ENCODE measurements at regions not wholly inside any gene's neighbourhood (a gene's known extent, or its start where the extent isn't known, plus 50 kb on each side); places are given as distances from the start of the nearest gene placed in this dataset.

DNA sequence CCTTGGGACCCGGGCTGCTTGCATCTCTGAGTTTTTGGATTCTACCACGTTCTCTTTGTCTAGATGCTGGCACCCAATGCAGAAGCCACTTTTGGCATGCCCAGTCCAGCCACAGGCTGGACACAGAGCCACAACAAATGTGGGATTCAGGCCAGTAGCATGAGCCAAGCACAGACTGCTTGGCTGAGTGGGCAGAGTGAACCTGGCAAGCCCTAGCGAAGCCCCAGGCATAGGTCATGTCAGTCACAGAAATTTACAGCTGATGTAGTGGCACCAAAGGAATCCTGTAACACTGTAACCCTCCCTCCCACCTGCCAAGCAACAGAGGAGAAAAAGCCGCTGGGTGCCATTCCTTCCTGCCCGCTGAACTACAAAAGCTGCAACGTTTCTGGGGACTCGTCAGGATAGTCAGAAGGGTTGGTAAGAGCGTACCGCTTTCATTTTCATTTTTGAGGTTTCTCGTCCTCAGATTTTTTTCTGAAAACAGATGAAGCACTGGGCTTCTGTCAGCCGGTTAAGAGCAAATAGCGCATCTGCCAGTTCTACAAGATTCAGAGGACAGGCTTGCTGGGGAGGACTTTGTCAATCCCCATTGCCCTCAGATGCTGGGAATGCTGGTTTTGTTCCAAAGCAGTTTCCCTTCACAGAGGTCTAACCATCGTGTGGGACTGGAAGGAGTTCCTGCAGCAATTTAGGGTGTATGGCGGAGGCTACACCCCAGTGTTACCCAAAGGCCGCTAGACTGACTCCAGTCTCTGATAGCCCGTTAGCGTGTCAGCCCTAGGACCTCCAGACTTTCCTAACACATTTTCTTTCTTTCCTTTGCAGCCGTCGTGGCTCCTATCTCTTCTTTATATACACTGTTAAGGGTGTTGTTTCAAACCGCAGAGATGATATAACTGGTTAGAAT, 399.0 kb downstream of the HTR1A start:
- Mint-ChIP-seq H3K4me3 (no peak overlapping the region), H3K9me3 (peaks cover 2 to 16% (median 6%) of the 10 kb centered on the region in 3 donors), H3K36me3 (no peaks in the 10 kb centered on the region), H3K4me1 (no peaks in the 10 kb centered on the region), H3K27ac (no peak overlapping the region), H3K27me3 (no peaks in the 10 kb centered on the region)

DNA sequence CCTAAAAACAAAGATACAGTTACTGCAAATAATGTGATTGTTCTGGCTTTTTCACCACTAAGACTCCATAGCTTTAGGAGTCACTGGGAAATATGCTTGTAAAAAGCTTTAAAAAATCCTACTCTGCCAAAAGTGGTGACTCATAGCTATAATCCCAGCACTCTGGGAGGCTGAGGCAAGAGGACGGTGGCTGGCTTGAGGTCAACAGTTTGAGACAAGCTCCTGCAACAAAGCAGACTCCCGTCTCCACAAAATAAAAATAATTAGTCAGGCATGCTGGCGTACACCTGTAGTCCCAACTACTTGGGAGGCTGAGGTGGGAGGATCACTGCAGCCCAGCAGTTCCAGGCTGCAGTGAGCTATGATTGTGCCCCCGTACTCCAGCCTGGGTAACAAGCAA, 406.4 kb downstream of the HTR1A start:
- H3K27ac Mint-ChIP-seq = no peak overlapping the region
- peaks cover 2 to 7% (median 6%) of the 10 kb centered on the region in 3 donors for H3K9me3 Mint-ChIP-seq
- H3K36me3 Mint-ChIP-seq = no peaks in the 10 kb centered on the region
- no peaks in the 10 kb centered on the region for H3K27me3 Mint-ChIP-seq
- H3K4me1 Mint-ChIP-seq = no peaks in the 10 kb centered on the region
- no peak overlapping the region for H3K4me3 Mint-ChIP-seq

DNA sequence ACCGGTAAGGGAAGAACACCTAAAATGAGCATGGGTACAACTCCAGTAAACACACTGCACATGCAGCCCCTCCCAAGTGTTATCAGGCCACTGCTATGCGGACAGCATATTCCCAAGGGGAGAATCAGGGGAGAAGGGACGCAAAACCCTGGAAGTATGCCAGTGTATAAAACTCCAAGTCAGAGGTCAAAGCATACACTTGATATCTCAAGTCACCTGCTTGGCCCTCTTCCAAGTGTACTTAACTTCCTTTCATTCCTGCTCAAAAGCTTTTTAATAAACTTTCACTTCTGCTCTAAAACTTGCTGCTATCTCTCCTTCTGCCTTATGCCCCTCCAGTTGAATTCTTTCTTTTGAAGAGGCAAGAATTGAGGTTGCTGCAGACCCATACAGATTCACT, 408.1 kb downstream of the HTR1A start:
- H3K27ac Mint-ChIP-seq = no peak overlapping the region
- no peaks in the 10 kb centered on the region for H3K27me3 Mint-ChIP-seq
- H3K9me3 Mint-ChIP-seq = peaks cover 0 to 2% (median 0%) of the 10 kb centered on the region in 3 donors
- H3K4me1 Mint-ChIP-seq = no peaks in the 10 kb centered on the region
- H3K4me3 Mint-ChIP-seq = no peak overlapping the region
- H3K36me3 Mint-ChIP-seq = no peaks in the 10 kb centered on the region

DNA sequence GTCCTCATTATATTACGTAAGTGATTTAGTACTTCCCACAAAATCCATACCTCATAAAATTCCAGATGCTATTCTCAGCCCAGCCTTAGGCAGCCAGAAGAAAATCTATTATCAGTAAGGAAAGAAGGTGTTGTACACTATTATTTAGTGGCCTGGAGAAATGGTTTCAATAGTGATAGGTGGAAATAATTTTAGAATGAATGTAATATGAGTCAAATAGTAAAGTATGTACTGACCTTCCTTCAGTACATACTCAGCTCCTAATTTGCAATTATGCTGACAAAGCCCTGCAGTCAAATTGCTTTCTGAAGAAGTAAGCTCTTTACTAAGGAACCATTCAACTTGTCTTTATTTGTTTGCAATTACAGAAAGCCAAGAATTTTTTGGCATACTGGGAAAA, 409.2 kb downstream of the HTR1A start:
- no peaks in the 10 kb centered on the region for H3K27me3 Mint-ChIP-seq
- peaks cover 0 to 2% (median 0%) of the 10 kb centered on the region in 3 donors for H3K9me3 Mint-ChIP-seq
- no peaks in the 10 kb centered on the region for H3K36me3 Mint-ChIP-seq

DNA sequence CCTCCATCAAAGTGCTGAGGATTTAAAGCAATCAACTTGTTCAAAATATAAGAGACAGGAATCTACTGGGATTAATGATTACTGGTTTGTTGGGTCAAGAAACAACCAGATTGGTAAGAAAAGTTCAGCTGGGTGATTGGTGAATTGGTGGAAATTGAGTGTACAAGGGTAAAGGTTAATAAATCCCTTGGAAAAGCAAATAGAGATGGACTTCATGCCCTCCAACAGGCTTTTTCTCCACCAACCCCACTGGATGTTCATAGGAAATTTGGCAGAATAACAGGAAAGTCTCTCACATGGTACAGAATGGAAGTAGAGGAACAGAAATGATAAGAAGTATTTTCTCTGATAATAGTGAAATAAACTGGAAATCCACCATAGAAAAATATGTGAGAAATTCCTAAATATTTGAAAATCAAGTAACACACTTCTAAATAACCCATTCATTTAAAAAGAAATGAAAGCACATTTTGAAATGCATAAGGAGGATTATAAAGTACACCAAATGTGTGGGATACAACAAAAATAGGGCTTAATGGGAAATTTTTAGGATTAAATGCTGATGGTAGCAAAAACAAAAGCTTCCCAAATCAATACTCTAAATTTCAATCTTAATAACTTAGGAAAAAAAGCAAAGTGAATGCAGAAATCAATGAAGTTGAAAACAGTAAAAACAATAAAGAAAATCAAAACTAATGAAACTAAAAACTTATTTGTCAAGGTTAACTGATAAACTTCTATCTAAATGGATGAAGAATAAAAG, 426.2 kb downstream of the HTR1A start:
- no peak overlapping the region for H3K4me3 Mint-ChIP-seq
- H3K27me3 Mint-ChIP-seq = no peaks in the 10 kb centered on the region
- no peak overlapping the region for H3K27ac Mint-ChIP-seq
- peaks cover 0 to 4% (median 2%) of the 10 kb centered on the region in 3 donors for H3K9me3 Mint-ChIP-seq
- H3K36me3 Mint-ChIP-seq = peaks cover 1% of the 10 kb centered on the region
- no peaks in the 10 kb centered on the region for H3K4me1 Mint-ChIP-seq

More for the DNA sequence above, 409.2 kb downstream of the HTR1A start:
- no peaks in the 10 kb centered on the region for H3K4me1 Mint-ChIP-seq
- no peak overlapping the region for H3K27ac Mint-ChIP-seq
- no peak overlapping the region for H3K4me3 Mint-ChIP-seq

DNA sequence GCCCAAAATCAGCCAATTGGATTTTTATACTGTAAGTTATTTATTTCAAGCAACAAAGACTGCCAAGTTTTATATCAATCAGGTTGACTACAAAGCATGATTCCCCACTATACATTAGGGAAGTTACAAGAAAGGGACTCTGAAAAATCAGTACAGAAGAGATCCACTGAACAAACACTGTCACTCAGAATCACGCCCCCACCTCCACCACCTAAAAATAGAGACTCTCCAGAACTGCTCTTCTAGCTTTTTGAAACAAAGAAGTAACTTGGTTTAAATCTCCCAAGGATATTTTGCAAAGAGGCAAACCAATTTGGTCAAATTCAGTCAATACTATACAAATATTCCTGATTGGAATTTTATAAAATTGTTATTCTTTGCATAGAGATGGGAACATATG, 438.0 kb downstream of the HTR1A start:
- H3K27me3 Mint-ChIP-seq = no peaks in the 10 kb centered on the region
- no peak overlapping the region for H3K4me3 Mint-ChIP-seq
- no peaks in the 10 kb centered on the region for H3K4me1 Mint-ChIP-seq
- H3K9me3 Mint-ChIP-seq = peaks cover 0 to 4% (median 3%) of the 10 kb centered on the region in 3 donors
- no peak overlapping the region for H3K27ac Mint-ChIP-seq
- H3K36me3 Mint-ChIP-seq = no peaks in the 10 kb centered on the region

DNA sequence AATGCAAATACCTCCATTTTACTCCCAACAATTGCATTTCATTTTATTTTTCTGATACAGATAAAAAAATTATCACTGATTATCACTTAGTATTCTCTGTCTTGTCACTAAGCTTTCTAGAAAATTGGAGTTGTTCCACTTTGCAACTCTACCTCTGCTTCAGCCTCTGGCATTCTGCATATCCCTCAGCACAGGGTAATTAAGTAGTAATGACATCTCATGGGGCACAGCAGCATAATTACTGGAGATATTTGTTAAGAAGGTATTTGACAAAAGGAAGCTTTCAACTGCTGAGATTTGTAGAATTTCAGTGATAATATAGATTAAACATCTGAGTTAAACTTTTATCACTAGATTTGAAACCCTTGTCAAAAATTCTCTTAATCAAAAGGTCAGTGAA, 446.2 kb downstream of the HTR1A start:
- H3K27me3 Mint-ChIP-seq = no peaks in the 10 kb centered on the region
- H3K27ac Mint-ChIP-seq = no peak overlapping the region
- peaks cover 0 to 6% (median 3%) of the 10 kb centered on the region in 3 donors for H3K9me3 Mint-ChIP-seq
- H3K4me1 Mint-ChIP-seq = no peaks in the 10 kb centered on the region
- no peaks in the 10 kb centered on the region for H3K36me3 Mint-ChIP-seq
- H3K4me3 Mint-ChIP-seq = no peak overlapping the region

DNA sequence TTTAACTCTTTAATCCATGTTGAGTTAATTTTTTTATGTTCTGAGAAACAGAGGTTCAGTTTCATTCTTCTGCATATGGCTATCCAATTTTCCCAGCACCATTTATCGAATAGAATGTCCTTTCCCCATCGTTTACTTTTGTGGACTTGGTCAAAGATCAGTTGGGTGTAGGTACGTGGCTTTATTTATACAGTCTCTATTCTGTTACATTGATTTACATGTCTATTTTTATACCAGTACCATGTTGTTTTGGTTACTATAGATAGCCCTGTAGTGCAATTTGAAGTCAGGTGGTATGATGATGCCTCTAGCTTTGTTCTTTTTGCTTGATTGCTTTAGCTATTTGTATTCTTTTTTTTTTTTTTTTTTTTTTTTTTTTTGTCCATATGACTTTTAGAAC, 462.0 kb downstream of the HTR1A start:
- Mint-ChIP-seq H3K9me3 (peaks cover 1 to 8% (median 4%) of the 10 kb centered on the region in 3 donors), H3K27me3 (no peaks in the 10 kb centered on the region), H3K36me3 (no peaks in the 10 kb centered on the region), H3K4me1 (no peaks in the 10 kb centered on the region), H3K27ac (no peak overlapping the region), H3K4me3 (no peak overlapping the region)

DNA sequence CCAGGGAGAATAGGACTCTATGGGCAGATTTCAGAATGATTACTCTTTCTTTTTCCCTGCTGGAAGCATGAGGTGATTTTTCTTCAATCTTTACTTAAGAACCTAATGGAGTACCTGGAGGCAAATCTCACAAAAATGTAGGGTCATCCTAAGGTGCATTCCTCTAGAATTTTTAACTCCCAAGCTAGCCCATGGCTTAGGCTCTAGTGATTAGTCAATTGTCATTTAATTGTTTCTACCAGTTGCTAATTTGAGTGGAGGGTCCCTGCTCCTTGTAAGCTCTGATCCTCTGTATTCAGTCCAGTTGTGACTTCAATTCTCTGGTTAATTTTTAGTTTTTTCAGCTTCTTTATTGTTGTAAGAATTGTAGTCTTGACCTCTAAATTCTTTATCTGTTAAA, 467.0 kb downstream of the HTR1A start:
- Mint-ChIP-seq H3K36me3 (no peaks in the 10 kb centered on the region), H3K27me3 (no peaks in the 10 kb centered on the region), H3K9me3 (peaks cover 0 to 14% (median 2%) of the 10 kb centered on the region in 3 donors), H3K4me1 (no peaks in the 10 kb centered on the region), H3K4me3 (no peak overlapping the region), H3K27ac (no peak overlapping the region)

DNA sequence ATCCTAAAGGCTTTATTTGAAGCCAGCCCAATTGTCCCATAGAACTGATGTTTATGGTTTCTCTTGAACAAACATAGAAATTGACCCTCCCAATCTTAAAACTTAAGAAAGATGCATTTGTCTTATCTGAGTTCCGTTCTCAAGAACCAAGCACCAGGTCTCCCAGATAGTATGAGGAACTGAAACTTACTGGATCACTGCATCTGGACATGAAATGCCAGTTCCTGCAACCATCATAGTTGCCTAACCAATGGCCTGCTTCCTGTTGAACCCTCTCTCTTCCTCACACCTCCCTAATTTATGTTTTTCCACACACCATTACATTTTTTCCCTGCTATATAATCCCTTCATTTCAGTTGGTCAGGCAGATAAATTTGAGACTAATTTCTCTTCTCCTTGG, 478.9 kb downstream of the HTR1A start:
- Mint-ChIP-seq H3K4me1 (no peaks in the 10 kb centered on the region), H3K4me3 (no peak overlapping the region), H3K27me3 (no peaks in the 10 kb centered on the region), H3K9me3 (peaks cover 1 to 17% (median 2%) of the 10 kb centered on the region in 3 donors), H3K36me3 (no peaks in the 10 kb centered on the region), H3K27ac (no peak overlapping the region)

DNA sequence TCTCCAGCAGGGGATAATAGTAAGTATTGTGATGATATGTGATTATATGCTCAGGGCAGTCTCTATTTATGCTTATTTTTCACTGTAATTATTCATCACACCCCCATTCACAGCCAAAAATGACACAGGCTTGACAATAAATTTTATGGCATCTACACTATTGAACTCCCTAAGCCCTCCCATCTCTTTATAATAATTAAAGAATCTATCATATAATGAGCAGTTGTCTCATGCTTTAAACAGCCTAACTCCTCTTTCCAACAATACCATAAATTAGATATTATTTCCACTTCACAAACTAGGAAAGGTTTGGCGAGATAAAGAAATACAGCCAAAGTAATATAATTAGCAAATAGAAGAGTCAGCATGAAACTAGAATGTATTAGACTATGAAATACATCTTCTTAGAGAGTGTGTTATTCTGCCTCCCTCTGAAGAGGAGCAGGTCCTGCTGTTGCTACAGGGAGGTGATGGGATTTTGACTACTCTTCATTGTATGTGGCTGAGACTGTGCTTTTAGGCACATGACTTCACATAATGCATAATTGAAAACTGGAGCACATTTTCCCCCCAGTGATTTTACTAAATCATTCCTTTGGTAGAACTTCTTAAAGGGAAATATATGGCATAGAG, 488.8 kb downstream of the HTR1A start:
- Mint-ChIP-seq H3K27ac (no peak overlapping the region), H3K4me1 (no peaks in the 10 kb centered on the region), H3K4me3 (no peak overlapping the region), H3K9me3 (peaks cover 2 to 10% (median 4%) of the 10 kb centered on the region in 3 donors), H3K27me3 (no peaks in the 10 kb centered on the region), H3K36me3 (no peaks in the 10 kb centered on the region)

DNA sequence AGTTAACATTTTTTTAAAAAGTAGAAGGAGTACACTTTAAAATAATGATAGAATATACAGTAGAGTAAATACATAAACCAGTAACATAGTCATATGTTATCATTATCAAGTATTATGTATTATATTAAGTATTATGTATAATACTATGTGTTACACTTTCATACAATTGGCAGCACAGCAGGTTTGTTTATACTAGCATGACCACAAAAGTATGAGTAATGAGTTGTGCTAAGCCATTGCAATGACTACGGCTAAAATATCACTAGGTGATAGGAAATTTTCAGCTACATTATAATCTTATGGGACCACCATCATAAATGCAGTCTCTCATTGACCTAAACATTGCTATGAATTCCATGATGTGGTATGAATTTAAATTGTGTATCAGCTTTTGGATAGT, 506.0 kb downstream of the HTR1A start:
- Mint-ChIP-seq H3K4me1 (no peaks in the 10 kb centered on the region), H3K9me3 (peaks cover 0 to 2% (median 0%) of the 10 kb centered on the region in 3 donors), H3K27ac (no peak overlapping the region), H3K27me3 (no peaks in the 10 kb centered on the region), H3K4me3 (no peak overlapping the region), H3K36me3 (no peaks in the 10 kb centered on the region)

DNA sequence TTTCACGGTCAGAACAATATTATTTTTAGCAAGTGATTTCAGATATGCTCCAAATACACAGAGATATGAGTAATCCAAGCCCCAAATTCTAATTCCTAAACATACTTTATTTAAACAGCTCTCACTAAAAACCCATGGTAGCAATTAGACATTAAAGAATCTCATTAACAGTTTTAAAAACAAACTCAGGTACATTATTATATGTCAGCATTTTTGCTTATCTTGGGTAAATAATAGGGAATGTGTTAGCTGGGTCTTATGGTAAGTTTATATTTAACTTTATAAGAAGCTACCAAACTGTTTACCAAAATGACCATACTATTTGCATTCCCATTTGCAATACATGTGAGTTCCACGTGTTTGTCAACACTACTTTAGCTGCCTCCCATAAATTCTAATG, 511.1 kb downstream of the HTR1A start:
- no peak overlapping the region for H3K4me3 Mint-ChIP-seq
- H3K9me3 Mint-ChIP-seq = peaks cover 0 to 3% (median 0%) of the 10 kb centered on the region in 3 donors
- H3K36me3 Mint-ChIP-seq = peaks cover 2% of the 10 kb centered on the region
- no peaks in the 10 kb centered on the region for H3K4me1 Mint-ChIP-seq
- H3K27me3 Mint-ChIP-seq = no peaks in the 10 kb centered on the region
- H3K27ac Mint-ChIP-seq = no peak overlapping the region

DNA sequence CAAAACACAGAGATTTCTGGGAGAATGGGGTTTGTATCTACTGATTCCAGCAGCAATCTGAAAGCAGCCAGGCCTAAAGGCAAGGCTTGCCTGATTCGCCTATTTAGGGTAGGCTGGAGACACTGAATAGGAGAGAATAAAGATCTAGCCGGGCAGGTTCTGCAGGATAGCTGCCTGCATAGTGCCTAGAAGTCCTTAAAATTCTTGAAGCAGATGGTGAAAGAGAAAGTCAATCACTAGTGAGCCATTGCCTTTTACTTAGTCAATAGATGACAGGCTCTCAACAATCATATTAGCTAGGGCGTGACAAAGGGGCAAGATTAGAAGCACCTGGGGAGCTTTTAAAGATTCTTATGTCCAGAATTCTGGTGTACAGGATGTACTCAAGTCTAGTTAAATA, 522.7 kb downstream of the HTR1A start:
- no peak overlapping the region for H3K27ac Mint-ChIP-seq

DNA sequence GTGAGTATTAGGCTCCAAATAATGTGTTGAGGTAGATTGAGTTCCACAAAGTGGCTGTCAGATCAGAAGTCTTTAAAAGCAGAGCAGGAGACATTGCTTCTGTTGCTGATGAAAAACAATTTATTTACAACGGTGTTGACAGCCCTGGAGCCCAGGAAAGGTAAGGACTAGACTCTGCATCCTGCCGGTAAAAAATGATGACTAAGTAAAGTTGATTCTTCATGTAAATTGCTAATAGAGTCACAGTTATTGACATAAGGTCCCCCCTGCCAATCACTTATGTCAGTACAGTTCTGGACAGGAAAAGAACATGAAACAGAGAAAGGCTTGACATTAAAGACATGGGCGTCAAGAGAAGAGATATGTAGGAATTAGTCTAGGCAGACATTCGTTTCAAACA, 552.5 kb downstream of the HTR1A start:
- Mint-ChIP-seq H3K4me3 (no peak overlapping the region), H3K27me3 (no peaks in the 10 kb centered on the region), H3K9me3 (peaks cover 0 to 2% (median 0%) of the 10 kb centered on the region in 3 donors), H3K27ac (peak overlapping the region in 1 of 3 donors; percentile 1), H3K4me1 (no peaks in the 10 kb centered on the region), H3K36me3 (no peaks in the 10 kb centered on the region)

More for the DNA sequence above, 522.7 kb downstream of the HTR1A start:
- Mint-ChIP-seq H3K4me1 (no peaks in the 10 kb centered on the region), H3K9me3 (peaks cover 0 to 7% (median 4%) of the 10 kb centered on the region in 3 donors), H3K36me3 (no peaks in the 10 kb centered on the region), H3K4me3 (no peak overlapping the region), H3K27me3 (no peaks in the 10 kb centered on the region)

Measured in IgD-negative memory B cell (primary cell).